Loucy (cell line): ENCODE measurements at regions not wholly inside any gene's neighbourhood (a gene's known extent, or its start where the extent isn't known, plus 50 kb on each side); places are given as distances from the start of the nearest gene placed in this dataset.

ENCODE experiments used
- H2AFZ ChIP-seq: fragments of 200-600 bp; sonication (generic); 2 replicates; pipeline ENCODE4 v1.6.0; 2016; ENCODE audit warnings: antibody characterized with exemption, mild to moderate bottlenecking, low read length, moderate library complexity
- H3F3A ChIP-seq: fragments of 200-600 bp; 2 replicates; pipeline ENCODE4 v1.6.0; 2016; ENCODE audit warnings: antibody characterized with exemption, low read depth, mild to moderate bottlenecking
- H3K27me3 ChIP-seq: fragments of 200-600 bp; sonication (generic); 2 replicates; pipeline ENCODE4 v1.6.1; 2014; ENCODE audit warnings: low read length, mild to moderate bottlenecking; ENCODE audit not compliant: insufficient read depth, poor library complexity, severe bottlenecking
- H3K36me3 ChIP-seq: fragments of 200-600 bp; sonication (generic); 2 replicates; pipeline ENCODE4 v1.6.1; 2016; ENCODE audit warnings: low read length; ENCODE audit not compliant: insufficient read depth
- H3K4me1 ChIP-seq: fragments of 200-600 bp; sonication (generic); 2 replicates; pipeline ENCODE4 v1.5.1; 2014; ENCODE audit warnings: low read length, mild to moderate bottlenecking; ENCODE audit not compliant: insufficient read depth, poor library complexity, severe bottlenecking
- H3K4me2 ChIP-seq: fragments of 200-600 bp; sonication (generic); 2 replicates; pipeline ENCODE4 v1.6.0; 2014; ENCODE audit warnings: antibody characterized with exemption, low read length, low read depth, mild to moderate bottlenecking; ENCODE audit not compliant: poor library complexity, severe bottlenecking
- H3K4me3 ChIP-seq: fragments of 200-600 bp; sonication (generic); 2 replicates; pipeline ENCODE4 v1.5.1; 2014; ENCODE audit warnings: low read length, mild to moderate bottlenecking, mixed read lengths; ENCODE audit not compliant: poor library complexity, severe bottlenecking
- H3K79me2 ChIP-seq: fragments of 200-600 bp; sonication (generic); 2 replicates; pipeline ENCODE4 v1.6.1; 2014; ENCODE audit warnings: low read length; ENCODE audit not compliant: insufficient read depth
- H3K9ac ChIP-seq: fragments of 200-600 bp; sonication (generic); 2 replicates; pipeline ENCODE4 v1.6.0; 2014; ENCODE audit warnings: mild to moderate bottlenecking, low read depth, low read length, moderate library complexity; ENCODE audit not compliant: poor library complexity, severe bottlenecking
- H3K9me2 ChIP-seq: fragments of 200-600 bp; sonication (generic); replicated peaks from 2 replicates; pipeline ENCODE4 v1.6.1; 2016; ENCODE audit warnings: low read depth, low read length, mixed read lengths
- H3K9me3 ChIP-seq: fragments of 200-600 bp; sonication (generic); 2 replicates; pipeline ENCODE4 v1.6.1; 2014; ENCODE audit warnings: mild to moderate bottlenecking, antibody characterized with exemption, low read length, low read depth; ENCODE audit not compliant: insufficient read depth
- H4K20me1 ChIP-seq: fragments of 200-600 bp; sonication (generic); 2 replicates; pipeline ENCODE4 v1.6.0; 2014; ENCODE audit warnings: antibody characterized with exemption, low read length, mild to moderate bottlenecking; ENCODE audit not compliant: insufficient read depth, poor library complexity, severe bottlenecking
- EZH2phosphoT487 ChIP-seq: fragments of 200-600 bp; IDR thresholded peaks from 2 replicates; pipeline ENCODE4 v1.6.1; 2018; ENCODE audit warnings: antibody characterized with exemption, mild to moderate bottlenecking, moderate library complexity, borderline replicate concordance
- TF ChIP-seq, protein P1 (sequence below): fragments of 200-600 bp; sonication (generic); conservative IDR thresholded peaks from 2 replicates; pipeline ENCODE4 v1.5.1; 2014; ENCODE audit warnings: mild to moderate bottlenecking, antibody characterized with exemption, low read length

DNA sequence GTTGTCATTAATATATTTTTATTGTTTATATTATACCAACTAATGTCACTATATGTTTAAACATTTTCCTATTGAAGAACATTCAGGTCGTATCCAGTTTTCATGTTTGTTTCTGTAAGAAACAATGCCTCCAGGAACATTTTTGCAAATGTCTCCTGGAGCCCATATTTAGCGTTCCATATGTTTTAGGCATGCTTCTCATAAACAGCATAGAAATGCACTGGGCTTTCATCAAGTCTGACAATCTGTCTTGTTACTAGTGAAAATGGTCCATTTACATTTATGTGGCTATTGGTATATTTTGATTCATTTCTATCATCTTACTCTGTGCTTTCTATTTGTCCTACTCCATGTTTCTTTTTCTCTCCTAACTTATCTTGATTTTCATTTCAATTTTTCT lies 431.7 kb downstream of the TFAP2A start:
- Histone ChIP-seq H3K9me2 (no peaks in the 10 kb centered on the region), H3K4me3 (no peak overlapping the region), H3F3A (no peaks in the 10 kb centered on the region), H3K4me1 (no peaks in the 10 kb centered on the region), H3K9me3 (peaks cover 3% of the 10 kb centered on the region; the same call in 1 of the 2 replicates), H3K79me2 (no peaks in the 10 kb centered on the region), H3K9ac (no peak overlapping the region), H3K4me2 (no peak overlapping the region), H3K36me3 (no peaks in the 10 kb centered on the region), H2AFZ (no peak overlapping the region), H3K27me3 (no peaks in the 10 kb centered on the region), H4K20me1 (no peaks in the 10 kb centered on the region)
- TF ChIP-seq, protein P1, sequence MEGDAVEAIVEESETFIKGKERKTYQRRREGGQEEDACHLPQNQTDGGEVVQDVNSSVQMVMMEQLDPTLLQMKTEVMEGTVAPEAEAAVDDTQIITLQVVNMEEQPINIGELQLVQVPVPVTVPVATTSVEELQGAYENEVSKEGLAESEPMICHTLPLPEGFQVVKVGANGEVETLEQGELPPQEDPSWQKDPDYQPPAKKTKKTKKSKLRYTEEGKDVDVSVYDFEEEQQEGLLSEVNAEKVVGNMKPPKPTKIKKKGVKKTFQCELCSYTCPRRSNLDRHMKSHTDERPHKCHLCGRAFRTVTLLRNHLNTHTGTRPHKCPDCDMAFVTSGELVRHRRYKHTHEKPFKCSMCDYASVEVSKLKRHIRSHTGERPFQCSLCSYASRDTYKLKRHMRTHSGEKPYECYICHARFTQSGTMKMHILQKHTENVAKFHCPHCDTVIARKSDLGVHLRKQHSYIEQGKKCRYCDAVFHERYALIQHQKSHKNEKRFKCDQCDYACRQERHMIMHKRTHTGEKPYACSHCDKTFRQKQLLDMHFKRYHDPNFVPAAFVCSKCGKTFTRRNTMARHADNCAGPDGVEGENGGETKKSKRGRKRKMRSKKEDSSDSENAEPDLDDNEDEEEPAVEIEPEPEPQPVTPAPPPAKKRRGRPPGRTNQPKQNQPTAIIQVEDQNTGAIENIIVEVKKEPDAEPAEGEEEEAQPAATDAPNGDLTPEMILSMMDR = no peak
- TF ChIP-seq EZH2phosphoT487 = no peak

DNA sequence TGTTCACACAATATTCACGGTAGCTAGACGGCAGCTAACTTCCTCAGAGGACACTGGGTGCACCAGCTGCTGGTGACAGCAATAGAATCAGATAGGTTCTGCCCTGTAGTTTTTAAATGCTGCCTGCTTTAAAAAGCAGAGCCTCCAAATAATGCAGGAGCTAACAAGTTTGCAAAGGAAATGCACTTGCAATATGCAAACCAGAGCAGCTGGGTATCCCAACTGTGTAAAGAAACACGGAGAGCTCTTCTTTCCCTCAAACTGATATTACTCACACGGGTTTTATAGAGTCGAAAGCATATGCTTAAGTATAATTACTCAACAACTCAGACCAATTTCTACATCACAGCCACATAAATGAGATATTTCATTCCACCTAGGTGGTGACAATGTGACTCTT lies 432.7 kb downstream of the TFAP2A start:
- H3K4me3 ChIP-seq = no peak overlapping the region
- no peak overlapping the region for H2AFZ ChIP-seq
- no peaks in the 10 kb centered on the region for H3F3A ChIP-seq
- TF ChIP-seq, protein P1 = no peak
- TF ChIP-seq EZH2phosphoT487 = no peak
- H4K20me1 ChIP-seq = no peaks in the 10 kb centered on the region
- H3K9ac ChIP-seq = no peak overlapping the region
- peaks cover 3% of the 10 kb centered on the region; the same call in 1 of the 2 replicates for H3K9me3 ChIP-seq
- no peaks in the 10 kb centered on the region for H3K79me2 ChIP-seq
- no peak overlapping the region for H3K4me2 ChIP-seq
- H3K9me2 ChIP-seq = no peaks in the 10 kb centered on the region
- H3K4me1 ChIP-seq = no peaks in the 10 kb centered on the region
- no peaks in the 10 kb centered on the region for H3K27me3 ChIP-seq
- H3K36me3 ChIP-seq = no peaks in the 10 kb centered on the region

DNA sequence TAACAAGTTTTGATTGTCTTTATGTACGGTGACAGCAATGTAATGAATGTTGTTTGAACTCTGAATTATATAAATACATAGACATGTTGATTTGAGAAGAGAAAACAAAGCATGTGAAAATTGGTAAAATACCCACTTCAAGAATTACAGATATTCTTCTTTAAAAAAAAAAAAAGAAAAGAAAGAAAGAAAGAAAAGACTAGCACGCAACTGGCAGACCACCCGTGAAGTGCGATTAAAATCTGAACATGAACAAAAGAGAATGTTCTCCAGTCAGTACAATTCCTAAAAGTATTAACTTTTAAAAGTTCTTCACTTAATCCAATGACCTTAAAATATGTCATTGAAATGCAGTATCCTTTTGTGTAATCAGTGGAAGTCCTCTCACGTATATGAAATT lies 434.9 kb downstream of the TFAP2A start:
- Histone ChIP-seq H3K27me3 (no peaks in the 10 kb centered on the region), H3K4me2 (no peak overlapping the region), H3K9ac (no peak overlapping the region), H2AFZ (no peak overlapping the region), H4K20me1 (no peaks in the 10 kb centered on the region), H3K79me2 (no peaks in the 10 kb centered on the region), H3K9me2 (no peaks in the 10 kb centered on the region), H3K9me3 (peaks cover 3% of the 10 kb centered on the region; the same call in 1 of the 2 replicates), H3F3A (no peaks in the 10 kb centered on the region), H3K36me3 (no peaks in the 10 kb centered on the region), H3K4me1 (no peaks in the 10 kb centered on the region), H3K4me3 (no peak overlapping the region)
- TF ChIP-seq, protein P1 = no peak
- TF ChIP-seq EZH2phosphoT487 = no peak
